Neural progenitor cell (in vitro differentiated cells): ENCODE measurements at regions not wholly inside any gene's neighbourhood (a gene's known extent, or its start where the extent isn't known, plus 50 kb on each side); places are given as distances from the start of the nearest gene placed in this dataset.

ENCODE experiments used
- CTCF ChIP-seq: fragments of 200-600 bp; sonication (generic); IDR thresholded peaks from 2 replicates; pipeline ENCODE4 v1.5.1; 2017; ENCODE audit warnings: antibody characterized with exemption, mild to moderate bottlenecking
- EZH2 ChIP-seq: fragments of 200-600 bp; sonication (generic); IDR thresholded peaks from 2 replicates; pipeline ENCODE4 v1.6.1; 2017; ENCODE audit warnings: antibody characterized with exemption, mild to moderate bottlenecking, moderate library complexity
- EZH2phosphoT487 ChIP-seq: fragments of 200-600 bp; sonication (generic); IDR thresholded peaks from 2 replicates; pipeline ENCODE4 v1.6.1; 2017; ENCODE audit warnings: antibody characterized with exemption

GRCh38 chr12:93279565-93280412 is 97.9 kb upstream of the NUDT4 start:
- no peak for TF ChIP-seq CTCF
- TF ChIP-seq EZH2 = no peak
- TF ChIP-seq EZH2phosphoT487 = no peak
